ENCODE measurements at regions not wholly inside any gene's neighbourhood (a gene's known extent, or its start where the extent isn't known, plus 50 kb on each side); places are given as distances from the start of the nearest gene placed in this dataset.

- peak; percentile 89 for ATAC-seq
- TF ChIP-seq RARB (CRISPR knock-in tag; IDR thresholded peaks at IDR 0.05) = no peak
- TF ChIP-seq, protein P1, sequence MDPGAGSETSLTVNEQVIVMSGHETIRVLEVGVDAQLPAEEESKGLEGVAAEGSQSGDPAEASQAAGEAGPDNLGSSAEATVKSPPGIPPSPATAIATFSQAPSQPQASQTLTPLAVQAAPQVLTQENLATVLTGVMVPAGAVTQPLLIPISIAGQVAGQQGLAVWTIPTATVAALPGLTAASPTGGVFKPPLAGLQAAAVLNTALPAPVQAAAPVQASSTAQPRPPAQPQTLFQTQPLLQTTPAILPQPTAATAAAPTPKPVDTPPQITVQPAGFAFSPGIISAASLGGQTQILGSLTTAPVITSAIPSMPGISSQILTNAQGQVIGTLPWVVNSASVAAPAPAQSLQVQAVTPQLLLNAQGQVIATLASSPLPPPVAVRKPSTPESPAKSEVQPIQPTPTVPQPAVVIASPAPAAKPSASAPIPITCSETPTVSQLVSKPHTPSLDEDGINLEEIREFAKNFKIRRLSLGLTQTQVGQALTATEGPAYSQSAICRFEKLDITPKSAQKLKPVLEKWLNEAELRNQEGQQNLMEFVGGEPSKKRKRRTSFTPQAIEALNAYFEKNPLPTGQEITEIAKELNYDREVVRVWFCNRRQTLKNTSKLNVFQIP (CRISPR knock-in tag; IDR thresholded peaks at IDR 0.05; ENCODE audit: borderline replicate concordance, low read depth) = no peak
- TF ChIP-seq ZNF8 (CRISPR knock-in tag; IDR thresholded peaks at IDR 0.05) = no peak
- no peak for TF ChIP-seq ZFP30 (CRISPR knock-in tag; IDR thresholded peaks at IDR 0.05)
- TF ChIP-seq ZNF70 (CRISPR knock-in tag; IDR thresholded peaks at IDR 0.05) = no peak
- no peak for TF ChIP-seq CSRNP3 (CRISPR knock-in tag; IDR thresholded peaks at IDR 0.05)
- no peak for TF ChIP-seq ZC3H10 (CRISPR knock-in tag; IDR thresholded peaks at IDR 0.05)
Measured at GRCh38 chr5:123785162-123786071, 273.4 kb downstream of the CSNK1G3 start.

GRCh38 chr5:123783421-123783820, 271.4 kb downstream of the CSNK1G3 start:
- ATAC-seq = no peak
- no peak for TF ChIP-seq ARNTL (CRISPR knock-in tag; IDR thresholded peaks at IDR 0.05; ENCODE audit: borderline replicate concordance, low read depth)
- no peak for TF ChIP-seq TCF4 (CRISPR knock-in tag; IDR thresholded peaks at IDR 0.05; ENCODE audit: borderline replicate concordance)
- no peak for TF ChIP-seq ZNF8 (CRISPR knock-in tag; IDR thresholded peaks at IDR 0.05)
- TF ChIP-seq CSRNP3 (CRISPR knock-in tag; IDR thresholded peaks at IDR 0.05) = no peak
- no peak for TF ChIP-seq RARB (CRISPR knock-in tag; IDR thresholded peaks at IDR 0.05)
- no peak for TF ChIP-seq GLIS3 (CRISPR knock-in tag; IDR thresholded peaks at IDR 0.05)
- TF ChIP-seq, protein P2, sequence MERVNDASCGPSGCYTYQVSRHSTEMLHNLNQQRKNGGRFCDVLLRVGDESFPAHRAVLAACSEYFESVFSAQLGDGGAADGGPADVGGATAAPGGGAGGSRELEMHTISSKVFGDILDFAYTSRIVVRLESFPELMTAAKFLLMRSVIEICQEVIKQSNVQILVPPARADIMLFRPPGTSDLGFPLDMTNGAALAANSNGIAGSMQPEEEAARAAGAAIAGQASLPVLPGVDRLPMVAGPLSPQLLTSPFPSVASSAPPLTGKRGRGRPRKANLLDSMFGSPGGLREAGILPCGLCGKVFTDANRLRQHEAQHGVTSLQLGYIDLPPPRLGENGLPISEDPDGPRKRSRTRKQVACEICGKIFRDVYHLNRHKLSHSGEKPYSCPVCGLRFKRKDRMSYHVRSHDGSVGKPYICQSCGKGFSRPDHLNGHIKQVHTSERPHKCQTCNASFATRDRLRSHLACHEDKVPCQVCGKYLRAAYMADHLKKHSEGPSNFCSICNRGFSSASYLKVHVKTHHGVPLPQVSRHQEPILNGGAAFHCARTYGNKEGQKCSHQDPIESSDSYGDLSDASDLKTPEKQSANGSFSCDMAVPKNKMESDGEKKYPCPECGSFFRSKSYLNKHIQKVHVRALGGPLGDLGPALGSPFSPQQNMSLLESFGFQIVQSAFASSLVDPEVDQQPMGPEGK (CRISPR knock-in tag; IDR thresholded peaks at IDR 0.05; ENCODE audit: borderline replicate concordance) = no peak
- TF ChIP-seq OSR1 (CRISPR knock-in tag; IDR thresholded peaks at IDR 0.05) = no peak
- TF ChIP-seq ZNF70 (CRISPR knock-in tag; IDR thresholded peaks at IDR 0.05) = no peak
- TF ChIP-seq, protein P1 (CRISPR knock-in tag; IDR thresholded peaks at IDR 0.05; ENCODE audit: borderline replicate concordance, low read depth) = no peak
- TF ChIP-seq ZFP3 (CRISPR knock-in tag; IDR thresholded peaks at IDR 0.05) = no peak
- no peak for TF ChIP-seq CSDC2 (CRISPR knock-in tag; IDR thresholded peaks at IDR 0.05)
- no peak for TF ChIP-seq ESRRG (CRISPR knock-in tag; IDR thresholded peaks at IDR 0.05)
- no peak for TF ChIP-seq ZFP30 (CRISPR knock-in tag; IDR thresholded peaks at IDR 0.05)
- TF ChIP-seq BACH2 (CRISPR knock-in tag; IDR thresholded peaks at IDR 0.05; ENCODE audit: borderline replicate concordance) = no peak
- TF ChIP-seq ZC3H10 (CRISPR knock-in tag; IDR thresholded peaks at IDR 0.05) = no peak
- no peak for TF ChIP-seq TSHZ2 (CRISPR knock-in tag; IDR thresholded peaks at IDR 0.05)
